HepG2 (cell line): ENCODE measurements at regions not wholly inside any gene's neighbourhood (a gene's known extent, or its start where the extent isn't known, plus 50 kb on each side); places are given as distances from the start of the nearest gene placed in this dataset.

Experiments used
- CBFB ChIP-seq: sonication (generic); formaldehyde crosslinking; IDR thresholded peaks from 2 replicates; pipeline ENCODE4 v1.4.0; 2020; ENCODE audit warnings: missing genetic modification reagents
- ELF3 ChIP-seq: IDR thresholded peaks from 2 replicates; pipeline ENCODE4 v1.6.1; 2016; ENCODE audit warnings: missing genetic modification reagents, missing compliant biosample characterization
- HOXA9 ChIP-seq: sonication (generic); formaldehyde crosslinking; IDR thresholded peaks from 2 replicates; pipeline ENCODE4 v1.8.1; 2022; ENCODE audit warnings: missing genetic modification reagents, mild to moderate bottlenecking, moderate library complexity, borderline replicate concordance
- NFYB ChIP-seq: sonication (generic); formaldehyde crosslinking; IDR thresholded peaks from 2 replicates; pipeline ENCODE4 v1.4.0; 2020; ENCODE audit warnings: missing genetic modification reagents
- PAX8 ChIP-seq: sonication (generic); formaldehyde crosslinking; IDR thresholded peaks from 2 replicates; pipeline ENCODE4 v1.8.0; 2022; ENCODE audit warnings: mild to moderate bottlenecking, missing genetic modification reagents, borderline replicate concordance
- PRPF4 ChIP-seq: fragments of 200-400 bp; formaldehyde crosslinking; IDR thresholded peaks from 2 replicates; pipeline ENCODE4 v1.6.1; 2016; ENCODE audit warnings: low read length, low read depth; ENCODE audit not compliant: poor library complexity, severe bottlenecking
- SETDB1 ChIP-seq: sonication (generic); formaldehyde crosslinking; IDR thresholded peaks from 2 replicates; pipeline ENCODE4 v1.5.1; 2020; ENCODE audit warnings: missing genetic modification reagents, mild to moderate bottlenecking, borderline replicate concordance
- ZKSCAN8 ChIP-seq: IDR thresholded peaks from 2 replicates; pipeline ENCODE4 v1.6.1; 2016; ENCODE audit warnings: borderline replicate concordance, missing genetic modification reagents, missing compliant biosample characterization
- ZNF382 ChIP-seq: sonication (generic); formaldehyde crosslinking; IDR thresholded peaks from 2 replicates; pipeline ENCODE4 v1.5.0; 2020; ENCODE audit warnings: missing genetic modification reagents, mild to moderate bottlenecking, borderline replicate concordance
- ZNF44 ChIP-seq: sonication (generic); formaldehyde crosslinking; IDR thresholded peaks from 2 replicates; pipeline ENCODE4 v1.5.1; 2020; ENCODE audit warnings: mild to moderate bottlenecking, missing genetic modification reagents
- ZNF589 ChIP-seq: sonication (generic); formaldehyde crosslinking; conservative IDR thresholded peaks from 2 replicates; pipeline ENCODE4 v1.8.0; 2022; ENCODE audit warnings: mild to moderate bottlenecking, moderate library complexity, missing genetic modification reagents
- ZNF619 ChIP-seq: sonication (generic); formaldehyde crosslinking; IDR thresholded peaks from 2 replicates; pipeline ENCODE4 v1.4.0; 2020; ENCODE audit warnings: mild to moderate bottlenecking, missing genetic modification reagents
- ZNF788 ChIP-seq: sonication (generic); formaldehyde crosslinking; IDR thresholded peaks from 2 replicates; pipeline ENCODE4 v1.5.0; 2020; ENCODE audit warnings: mild to moderate bottlenecking, missing genetic modification reagents, borderline replicate concordance
- ZNF792 ChIP-seq: IDR thresholded peaks from 2 replicates; pipeline ENCODE4 v1.6.1; 2016
- TF ChIP-seq, protein P1 (sequence below): sonication (generic); formaldehyde crosslinking; IDR thresholded peaks from 2 replicates; pipeline ENCODE4 v1.8.1; 2023; ENCODE audit warnings: mild to moderate bottlenecking, missing genetic modification reagents
- TF ChIP-seq, protein P2 (sequence below), 2 experiments: sonication (generic) in 1 of 2; formaldehyde crosslinking in 1 of 2; IDR thresholded peaks; 2 replicates each; pipeline versions ENCODE4 v1.4.0 to v1.6.1; 2016 to 2020; ENCODE audit warnings: borderline replicate concordance in 1 of 2, low read depth in 1 of 2, mild to moderate bottlenecking in 1 of 2, missing genetic modification reagents in 1 of 2
- TF ChIP-seq, protein P3 (sequence below): sonication (generic); formaldehyde crosslinking; IDR thresholded peaks from 2 replicates; pipeline ENCODE4 v1.4.0; 2020; ENCODE audit warnings: missing genetic modification reagents
- TF ChIP-seq, protein P4 (sequence below): IDR thresholded peaks from 2 replicates; pipeline ENCODE4 v1.6.1; 2016; ENCODE audit warnings: missing compliant biosample characterization, missing genetic modification reagents, borderline replicate concordance
- TF ChIP-seq, protein P5 (sequence below): sonication (generic); formaldehyde crosslinking; IDR thresholded peaks from 2 replicates; pipeline ENCODE4 v1.8.0; 2022; ENCODE audit warnings: missing genetic modification reagents, mild to moderate bottlenecking, moderate library complexity, borderline replicate concordance

DNA sequence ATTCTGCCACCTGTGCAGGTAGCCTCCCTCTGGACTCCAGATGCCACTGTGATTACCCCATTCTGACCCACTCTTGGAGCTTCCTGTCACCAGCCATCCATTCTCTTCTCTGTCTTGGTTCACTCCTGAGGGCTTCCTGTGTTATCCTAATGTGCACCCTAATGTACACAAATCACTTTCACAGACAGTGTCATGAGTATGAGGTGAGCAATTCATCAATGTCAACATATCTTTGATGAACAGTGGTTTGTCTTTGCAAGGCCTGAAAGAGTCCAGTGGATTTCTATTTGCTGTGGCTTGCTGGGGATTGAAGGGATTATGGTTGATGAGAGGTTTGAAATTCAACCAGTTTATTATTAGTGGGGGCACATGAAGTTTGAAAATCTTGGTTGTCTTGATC is 63.8 kb upstream of the EEF1E1 start (continued):
- no peak for TF ChIP-seq ZNF788 (CRISPR knock-in tag)
- no peak for TF ChIP-seq NFYB (CRISPR knock-in tag)
- no peak for TF ChIP-seq ZNF44 (CRISPR knock-in tag)
- TF ChIP-seq, protein P1, sequence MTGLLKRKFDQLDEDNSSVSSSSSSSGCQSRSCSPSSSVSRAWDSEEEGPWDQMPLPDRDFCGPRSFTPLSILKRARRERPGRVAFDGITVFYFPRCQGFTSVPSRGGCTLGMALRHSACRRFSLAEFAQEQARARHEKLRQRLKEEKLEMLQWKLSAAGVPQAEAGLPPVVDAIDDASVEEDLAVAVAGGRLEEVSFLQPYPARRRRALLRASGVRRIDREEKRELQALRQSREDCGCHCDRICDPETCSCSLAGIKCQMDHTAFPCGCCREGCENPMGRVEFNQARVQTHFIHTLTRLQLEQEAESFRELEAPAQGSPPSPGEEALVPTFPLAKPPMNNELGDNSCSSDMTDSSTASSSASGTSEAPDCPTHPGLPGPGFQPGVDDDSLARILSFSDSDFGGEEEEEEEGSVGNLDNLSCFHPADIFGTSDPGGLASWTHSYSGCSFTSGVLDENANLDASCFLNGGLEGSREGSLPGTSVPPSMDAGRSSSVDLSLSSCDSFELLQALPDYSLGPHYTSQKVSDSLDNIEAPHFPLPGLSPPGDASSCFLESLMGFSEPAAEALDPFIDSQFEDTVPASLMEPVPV: no peak
- no peak for TF ChIP-seq ZNF792 (CRISPR knock-in tag)
- no peak for TF ChIP-seq PAX8
- TF ChIP-seq, protein P2, sequence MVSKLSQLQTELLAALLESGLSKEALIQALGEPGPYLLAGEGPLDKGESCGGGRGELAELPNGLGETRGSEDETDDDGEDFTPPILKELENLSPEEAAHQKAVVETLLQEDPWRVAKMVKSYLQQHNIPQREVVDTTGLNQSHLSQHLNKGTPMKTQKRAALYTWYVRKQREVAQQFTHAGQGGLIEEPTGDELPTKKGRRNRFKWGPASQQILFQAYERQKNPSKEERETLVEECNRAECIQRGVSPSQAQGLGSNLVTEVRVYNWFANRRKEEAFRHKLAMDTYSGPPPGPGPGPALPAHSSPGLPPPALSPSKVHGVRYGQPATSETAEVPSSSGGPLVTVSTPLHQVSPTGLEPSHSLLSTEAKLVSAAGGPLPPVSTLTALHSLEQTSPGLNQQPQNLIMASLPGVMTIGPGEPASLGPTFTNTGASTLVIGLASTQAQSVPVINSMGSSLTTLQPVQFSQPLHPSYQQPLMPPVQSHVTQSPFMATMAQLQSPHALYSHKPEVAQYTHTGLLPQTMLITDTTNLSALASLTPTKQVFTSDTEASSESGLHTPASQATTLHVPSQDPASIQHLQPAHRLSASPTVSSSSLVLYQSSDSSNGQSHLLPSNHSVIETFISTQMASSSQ (IDR thresholded peaks at IDR 0.05; ENCODE audit: low read depth): no peak
- TF ChIP-seq, protein P2 (CRISPR knock-in tag; IDR thresholded peaks at IDR 0.05; ENCODE audit: borderline replicate concordance): no peak
- TF ChIP-seq ZNF382 (CRISPR knock-in tag): no peak
- TF ChIP-seq PRPF4: no peak
- peak; percentile 46; the same call in 1 of the 2 replicates for TF ChIP-seq HOXA9 (CRISPR knock-in tag)
- no peak for TF ChIP-seq ZNF589 (CRISPR knock-in tag)
- TF ChIP-seq, protein P3, sequence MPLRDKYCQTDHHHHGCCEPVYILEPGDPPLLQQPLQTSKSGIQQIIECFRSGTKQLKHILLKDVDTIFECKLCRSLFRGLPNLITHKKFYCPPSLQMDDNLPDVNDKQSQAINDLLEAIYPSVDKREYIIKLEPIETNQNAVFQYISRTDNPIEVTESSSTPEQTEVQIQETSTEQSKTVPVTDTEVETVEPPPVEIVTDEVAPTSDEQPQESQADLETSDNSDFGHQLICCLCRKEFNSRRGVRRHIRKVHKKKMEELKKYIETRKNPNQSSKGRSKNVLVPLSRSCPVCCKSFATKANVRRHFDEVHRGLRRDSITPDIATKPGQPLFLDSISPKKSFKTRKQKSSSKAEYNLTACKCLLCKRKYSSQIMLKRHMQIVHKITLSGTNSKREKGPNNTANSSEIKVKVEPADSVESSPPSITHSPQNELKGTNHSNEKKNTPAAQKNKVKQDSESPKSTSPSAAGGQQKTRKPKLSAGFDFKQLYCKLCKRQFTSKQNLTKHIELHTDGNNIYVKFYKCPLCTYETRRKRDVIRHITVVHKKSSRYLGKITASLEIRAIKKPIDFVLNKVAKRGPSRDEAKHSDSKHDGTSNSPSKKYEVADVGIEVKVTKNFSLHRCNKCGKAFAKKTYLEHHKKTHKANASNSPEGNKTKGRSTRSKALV: no peak
- no peak for TF ChIP-seq ZKSCAN8
- no peak for TF ChIP-seq ZNF619 (CRISPR knock-in tag)
- no peak for TF ChIP-seq CBFB (CRISPR knock-in tag)
- TF ChIP-seq, protein P4, sequence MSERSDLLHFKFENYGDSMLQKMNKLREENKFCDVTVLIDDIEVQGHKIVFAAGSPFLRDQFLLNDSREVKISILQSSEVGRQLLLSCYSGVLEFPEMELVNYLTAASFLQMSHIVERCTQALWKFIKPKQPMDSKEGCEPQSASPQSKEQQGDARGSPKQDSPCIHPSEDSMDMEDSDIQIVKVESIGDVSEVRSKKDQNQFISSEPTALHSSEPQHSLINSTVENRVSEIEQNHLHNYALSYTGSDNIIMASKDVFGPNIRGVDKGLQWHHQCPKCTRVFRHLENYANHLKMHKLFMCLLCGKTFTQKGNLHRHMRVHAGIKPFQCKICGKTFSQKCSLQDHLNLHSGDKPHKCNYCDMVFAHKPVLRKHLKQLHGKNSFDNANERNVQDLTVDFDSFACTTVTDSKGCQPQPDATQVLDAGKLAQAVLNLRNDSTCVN (CRISPR knock-in tag): no peak
- no peak for TF ChIP-seq SETDB1 (CRISPR knock-in tag)
- TF ChIP-seq, protein P5, sequence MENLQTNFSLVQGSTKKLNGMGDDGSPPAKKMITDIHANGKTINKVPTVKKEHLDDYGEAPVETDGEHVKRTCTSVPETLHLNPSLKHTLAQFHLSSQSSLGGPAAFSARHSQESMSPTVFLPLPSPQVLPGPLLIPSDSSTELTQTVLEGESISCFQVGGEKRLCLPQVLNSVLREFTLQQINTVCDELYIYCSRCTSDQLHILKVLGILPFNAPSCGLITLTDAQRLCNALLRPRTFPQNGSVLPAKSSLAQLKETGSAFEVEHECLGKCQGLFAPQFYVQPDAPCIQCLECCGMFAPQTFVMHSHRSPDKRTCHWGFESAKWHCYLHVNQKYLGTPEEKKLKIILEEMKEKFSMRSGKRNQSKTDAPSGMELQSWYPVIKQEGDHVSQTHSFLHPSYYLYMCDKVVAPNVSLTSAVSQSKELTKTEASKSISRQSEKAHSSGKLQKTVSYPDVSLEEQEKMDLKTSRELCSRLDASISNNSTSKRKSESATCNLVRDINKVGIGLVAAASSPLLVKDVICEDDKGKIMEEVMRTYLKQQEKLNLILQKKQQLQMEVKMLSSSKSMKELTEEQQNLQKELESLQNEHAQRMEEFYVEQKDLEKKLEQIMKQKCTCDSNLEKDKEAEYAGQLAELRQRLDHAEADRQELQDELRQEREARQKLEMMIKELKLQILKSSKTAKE (CRISPR knock-in tag): 0 out of 2 replicates have a peak, but pooled peaks have one; percentile 17
- TF ChIP-seq ELF3: no peak
